Keratinocyte (primary cell): ENCODE measurements at regions not wholly inside any gene's neighbourhood (a gene's known extent, or its start where the extent isn't known, plus 50 kb on each side); places are given as distances from the start of the nearest gene placed in this dataset.

Source experiments
- CTCF ChIP-seq, 3 experiments: IDR thresholded peaks in 1 of 3; conservative IDR thresholded peaks in 1 of 3; optimal IDR thresholded peaks in 1 of 3; 2 replicates in 2 of 3; 3 replicates in 1 of 3; pipeline versions ENCODE3 to v1.5.1; 2011; ENCODE audit warnings: low read length in 3 of 3, mild to moderate bottlenecking in 3 of 3, moderate library complexity in 2 of 3, control low read depth in 1 of 3, inconsistent platforms in 1 of 3; ENCODE audit not compliant: insufficient read depth in 2 of 3; ENCODE audit errors: extremely low read depth in 1 of 3
- EZH2 ChIP-seq: IDR thresholded peaks from one replicate; pipeline ENCODE4 v1.6.1; 2012; ENCODE audit warnings: inconsistent platforms, mild to moderate bottlenecking, low read length, moderate library complexity

DNA sequence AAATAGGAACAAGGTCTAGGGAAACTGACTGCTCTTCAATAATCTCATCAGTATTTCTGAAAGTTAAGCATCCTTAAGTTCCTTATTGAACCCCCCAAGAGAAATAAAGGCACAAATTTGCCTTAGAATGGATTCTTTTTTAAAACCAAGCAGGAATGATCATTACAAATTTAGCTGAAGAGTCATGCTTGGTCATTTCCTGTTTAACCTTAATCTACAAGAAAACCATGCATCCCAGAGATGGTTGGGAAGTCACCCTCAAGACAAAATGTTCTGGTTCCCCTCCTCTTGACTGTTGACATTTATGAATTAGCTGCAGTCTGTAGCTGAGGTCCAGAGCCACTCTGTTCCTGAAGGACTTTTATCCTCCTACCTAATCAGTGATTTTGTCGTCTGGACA, 291.8 kb upstream of the G2E3 start:
- TF ChIP-seq CTCF (optimal IDR thresholded peaks at IDR 0.05 in 1 of 3, IDR thresholded peaks at IDR 0.05 in 1 of 3, conservative IDR thresholded peaks at IDR 0.05 in 1 of 3; ENCODE audit: extremely low read depth in 1 of 3, insufficient read depth in 2 of 3, low read length in 3 of 3) (no peak), EZH2 (no peak)
